ENCODE measurements at regions not wholly inside any gene's neighbourhood (a gene's known extent, or its start where the extent isn't known, plus 50 kb on each side); places are given as distances from the start of the nearest gene placed in this dataset.

GRCh38 chr5:174903172-174903732 is 178.9 kb downstream of the MSX2 start:
- Histone ChIP-seq H3K14ac (replicated peaks; ENCODE audit: low read depth, low read length) (no peak overlapping the region), H4K20me1 (ENCODE audit: insufficient read depth, low read length) (no peaks in the 10 kb centered on the region), H2AK9ac (replicated peaks; ENCODE audit: low read depth, low read length, poor library complexity) (no peak overlapping the region), H3K36me3 (ENCODE audit: control insufficient read depth, insufficient read depth, low read length) (no peaks in the 10 kb centered on the region), H3K27me3 (ENCODE audit: control insufficient read depth, insufficient read depth, low read length) (no peaks in the 10 kb centered on the region), H2BK120ac (ENCODE audit: low read depth, low read length) (no peak overlapping the region), H3K23ac (ENCODE audit: low read depth, low read length) (no peak overlapping the region), H4K91ac (ENCODE audit: insufficient read depth, low read depth, low read length) (no peak overlapping the region), H4K5ac (ENCODE audit: low read depth, low read length) (no peak overlapping the region), H4K8ac (ENCODE audit: low read depth in 2 of 2, low read length in 2 of 2) (no peak overlapping the region), H2BK5ac (ENCODE audit: low read depth, low read length, poor library complexity, severe bottlenecking) (no peak overlapping the region), H3K4me1 (ENCODE audit: control insufficient read depth, insufficient read depth, low read length) (no peaks in the 10 kb centered on the region), H3K79me1 (ENCODE audit: low read depth in 1 of 2, low read length in 2 of 2) (no peaks in the 10 kb centered on the region), H3K18ac (ENCODE audit: low read depth, low read length) (no peak overlapping the region), H3K4me3 (ENCODE audit: insufficient read depth, low read depth, low read length) (no peak overlapping the region), H2BK15ac (ENCODE audit: low read depth, low read length) (no peak overlapping the region), H3K27ac (ENCODE audit: insufficient read depth, low read length) (no peak overlapping the region), H3K4ac (ENCODE audit: low read depth, low read length) (no peak overlapping the region), H2AK5ac (ENCODE audit: low read depth, low read length) (no peak overlapping the region), H3K4me2 (ENCODE audit: low read depth, low read length) (no peak overlapping the region), H3K9me1 (ENCODE audit: insufficient read depth, low read length) (no peaks in the 10 kb centered on the region), H2AFZ (replicated peaks; ENCODE audit: low read length, poor library complexity) (no peak overlapping the region), H2BK20ac (ENCODE audit: low read depth, low read length) (no peak overlapping the region), H3K9me3 (ENCODE audit: control insufficient read depth, insufficient read depth, low read length) (peaks cover 5% of the 10 kb centered on the region; the same call in 1 of the 2 replicates), H3K56ac (ENCODE audit: extremely low read depth, insufficient read depth, low read length) (no peak overlapping the region), H3K9ac (ENCODE audit: low read depth, low read length) (no peak overlapping the region)
- TF ChIP-seq RAD21 (IDR thresholded peaks at IDR 0.05; ENCODE audit: low read length): no peak
- dilution Hi-C loops (cut with HindIII; ENCODE audit: low sequenced_read_pairs, unreplicated experiment): no loop called here
- CTCF ChIA-PET: no interaction called here
- POLR2A ChIA-PET (ENCODE audit: unreplicated experiment): no interaction called here
- intact Hi-C loops (cut with micrococcal nuclease): no loop called here
- BruUV-seq (replicated peaks): no TSS peak
- no CpG with 5 or more reads among the region's 1 CpG for WGBS, 2 experiments (ENCODE audit: extremely low coverage in 2 of 2, insufficient read length in 1 of 2)
- no peak for DNase-seq
- ATAC-seq (ENCODE audit: low read depth): no peak
- in situ Hi-C loops (cut with MboI; ENCODE audit: low sequenced_read_pairs): no loop called here
